ENCODE measurements at regions not wholly inside any gene's neighbourhood (a gene's known extent, or its start where the extent isn't known, plus 50 kb on each side); places are given as distances from the start of the nearest gene placed in this dataset.
"Not testable (repeated sequence)": the region's sequence is repeated elsewhere in the genome, so short reads cannot be mapped to it uniquely, and the experiment has no call there.

- Histone ChIP-seq H3K4me1 (ENCODE audit: insufficient read depth, low read length) (no peaks in the 10 kb centered on the region), H3K4me3 (ENCODE audit: low read depth in 1 of 2, low read length in 2 of 2) (no peak overlapping the region), H3K4me2 (ENCODE audit: insufficient read depth, low read length) (no peak overlapping the region), H3K27me3 (ENCODE audit: insufficient read depth, low read length, poor library complexity) (no peaks in the 10 kb centered on the region), H3K9me3 (ENCODE audit: insufficient read depth, low read length, severe bottlenecking) (no peaks in the 10 kb centered on the region), H3K79me2 (ENCODE audit: insufficient read depth, low read length) (no peaks in the 10 kb centered on the region), H3K36me3 (ENCODE audit: insufficient read depth, low read length) (no peaks in the 10 kb centered on the region), H3K9ac (ENCODE audit: low read depth, low read length) (no peak overlapping the region), H2AFZ (ENCODE audit: low read depth, low read length) (no peak overlapping the region), H4K20me1 (ENCODE audit: insufficient read depth, low read length) (no peaks in the 10 kb centered on the region), H3K27ac (ENCODE audit: low read length) (no peak overlapping the region)
- TF ChIP-seq, protein P1, sequence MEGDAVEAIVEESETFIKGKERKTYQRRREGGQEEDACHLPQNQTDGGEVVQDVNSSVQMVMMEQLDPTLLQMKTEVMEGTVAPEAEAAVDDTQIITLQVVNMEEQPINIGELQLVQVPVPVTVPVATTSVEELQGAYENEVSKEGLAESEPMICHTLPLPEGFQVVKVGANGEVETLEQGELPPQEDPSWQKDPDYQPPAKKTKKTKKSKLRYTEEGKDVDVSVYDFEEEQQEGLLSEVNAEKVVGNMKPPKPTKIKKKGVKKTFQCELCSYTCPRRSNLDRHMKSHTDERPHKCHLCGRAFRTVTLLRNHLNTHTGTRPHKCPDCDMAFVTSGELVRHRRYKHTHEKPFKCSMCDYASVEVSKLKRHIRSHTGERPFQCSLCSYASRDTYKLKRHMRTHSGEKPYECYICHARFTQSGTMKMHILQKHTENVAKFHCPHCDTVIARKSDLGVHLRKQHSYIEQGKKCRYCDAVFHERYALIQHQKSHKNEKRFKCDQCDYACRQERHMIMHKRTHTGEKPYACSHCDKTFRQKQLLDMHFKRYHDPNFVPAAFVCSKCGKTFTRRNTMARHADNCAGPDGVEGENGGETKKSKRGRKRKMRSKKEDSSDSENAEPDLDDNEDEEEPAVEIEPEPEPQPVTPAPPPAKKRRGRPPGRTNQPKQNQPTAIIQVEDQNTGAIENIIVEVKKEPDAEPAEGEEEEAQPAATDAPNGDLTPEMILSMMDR (IDR thresholded peaks at IDR 0.05; ENCODE audit: borderline replicate concordance, extremely low read depth, low read length, poor library complexity, severe bottlenecking) = no peak
- TF ChIP-seq EZH2 (IDR thresholded peaks at IDR 0.05; ENCODE audit: borderline replicate concordance, low read depth, low read length, severe bottlenecking) = no peak
- no peak for DNase-seq
- ATAC-seq (ENCODE audit: insufficient read depth, low read depth) = no peak
These were observed 629.3 kb upstream of the NRP1 start for GRCh38 chr10:33963729-33964128.

DNA sequence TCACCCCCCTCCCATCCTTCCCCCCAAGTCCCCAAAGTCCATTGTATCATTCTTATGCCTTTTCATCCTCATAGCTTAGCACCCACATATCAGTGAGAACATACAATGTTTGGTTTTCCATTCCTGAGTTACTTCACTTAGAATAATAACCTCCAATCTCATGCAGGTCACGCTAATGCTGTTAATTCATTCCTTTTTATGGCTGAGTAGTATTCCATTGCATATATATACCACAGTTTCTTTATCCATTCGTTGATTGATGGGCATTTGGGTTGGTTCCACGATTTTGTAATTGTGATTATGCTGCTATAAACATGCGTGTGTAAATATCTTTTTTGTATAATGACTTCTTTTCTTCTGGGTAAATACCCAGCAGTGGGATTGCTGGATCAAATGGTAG, 621.9 kb upstream of the NRP1 start:
- not testable (repeated sequence) for H3K4me3 ChIP-seq (ENCODE audit: low read depth in 1 of 2, low read length in 2 of 2); ATAC-seq (ENCODE audit: insufficient read depth, low read depth); H3K27ac ChIP-seq (ENCODE audit: low read length); H3K4me1 ChIP-seq (ENCODE audit: insufficient read depth, low read length); DNase-seq; H3K79me2 ChIP-seq (ENCODE audit: insufficient read depth, low read length); H4K20me1 ChIP-seq (ENCODE audit: insufficient read depth, low read length); H2AFZ ChIP-seq (ENCODE audit: low read depth, low read length); H3K4me2 ChIP-seq (ENCODE audit: insufficient read depth, low read length); H3K36me3 ChIP-seq (ENCODE audit: insufficient read depth, low read length); H3K27me3 ChIP-seq (ENCODE audit: insufficient read depth, low read length, poor library complexity); H3K9ac ChIP-seq (ENCODE audit: low read depth, low read length); H3K9me3 ChIP-seq (ENCODE audit: insufficient read depth, low read length, severe bottlenecking)

DNA sequence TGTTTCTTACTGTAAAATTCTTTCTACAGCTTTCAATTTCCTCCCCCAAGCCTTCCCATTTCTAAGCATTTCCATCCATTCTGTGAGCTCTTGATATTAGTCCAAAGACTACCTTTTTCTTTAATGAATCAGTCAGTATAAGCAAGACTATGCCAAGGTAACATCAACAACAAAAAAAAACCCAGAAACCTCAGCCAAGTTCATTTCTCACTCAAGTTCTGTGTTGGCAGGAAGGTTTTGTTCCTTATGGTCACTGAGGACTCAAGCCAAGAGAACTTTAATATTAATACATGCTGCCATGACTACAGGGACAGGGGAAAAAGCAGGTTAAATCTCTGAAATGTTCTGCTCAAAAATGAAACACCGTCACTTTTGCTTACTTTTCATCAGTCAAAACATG, 621.2 kb upstream of the NRP1 start:
- H3K27ac ChIP-seq (ENCODE audit: low read length) = no peak overlapping the region
- ATAC-seq (ENCODE audit: insufficient read depth, low read depth) = no peak
- no peak for TF ChIP-seq EZH2 (IDR thresholded peaks at IDR 0.05; ENCODE audit: borderline replicate concordance, low read depth, low read length, severe bottlenecking)
- TF ChIP-seq, protein P1 (IDR thresholded peaks at IDR 0.05; ENCODE audit: borderline replicate concordance, extremely low read depth, low read length, poor library complexity, severe bottlenecking) = no peak

GRCh38 chr10:33952692-33953360, 618.4 kb upstream of the NRP1 start:
- H3K9me3 ChIP-seq (ENCODE audit: insufficient read depth, low read length, severe bottlenecking) = no peaks in the 10 kb centered on the region
- H4K20me1 ChIP-seq (ENCODE audit: insufficient read depth, low read length) = no peaks in the 10 kb centered on the region
- no peaks in the 10 kb centered on the region for H3K79me2 ChIP-seq (ENCODE audit: insufficient read depth, low read length)
- H3K27ac ChIP-seq (ENCODE audit: low read length) = no peak overlapping the region
- ATAC-seq (ENCODE audit: insufficient read depth, low read depth) (no peak), DNase-seq (no peak)
- no peak overlapping the region for H3K9ac ChIP-seq (ENCODE audit: low read depth, low read length)
- TF ChIP-seq EZH2 (IDR thresholded peaks at IDR 0.05; ENCODE audit: borderline replicate concordance, low read depth, low read length, severe bottlenecking) = no peak
- TF ChIP-seq, protein P1 (IDR thresholded peaks at IDR 0.05; ENCODE audit: borderline replicate concordance, extremely low read depth, low read length, poor library complexity, severe bottlenecking) = no peak
- no peaks in the 10 kb centered on the region for H3K36me3 ChIP-seq (ENCODE audit: insufficient read depth, low read length)
- H3K4me3 ChIP-seq (ENCODE audit: low read depth in 1 of 2, low read length in 2 of 2) = no peak overlapping the region
- H3K4me2 ChIP-seq (ENCODE audit: insufficient read depth, low read length) = no peak overlapping the region
- H2AFZ ChIP-seq (ENCODE audit: low read depth, low read length) = no peak overlapping the region
- H3K27me3 ChIP-seq (ENCODE audit: insufficient read depth, low read length, poor library complexity) = no peaks in the 10 kb centered on the region
- no peaks in the 10 kb centered on the region for H3K4me1 ChIP-seq (ENCODE audit: insufficient read depth, low read length)

More for the DNA sequence above, 621.2 kb upstream of the NRP1 start:
- Histone ChIP-seq H3K4me3 (ENCODE audit: low read depth in 1 of 2, low read length in 2 of 2) (no peak overlapping the region), H3K9ac (ENCODE audit: low read depth, low read length) (no peak overlapping the region), H2AFZ (ENCODE audit: low read depth, low read length) (no peak overlapping the region), H3K4me1 (ENCODE audit: insufficient read depth, low read length) (no peaks in the 10 kb centered on the region), H3K4me2 (ENCODE audit: insufficient read depth, low read length) (no peak overlapping the region), H3K27me3 (ENCODE audit: insufficient read depth, low read length, poor library complexity) (no peaks in the 10 kb centered on the region), H3K79me2 (ENCODE audit: insufficient read depth, low read length) (no peaks in the 10 kb centered on the region), H3K36me3 (ENCODE audit: insufficient read depth, low read length) (no peaks in the 10 kb centered on the region), H3K9me3 (ENCODE audit: insufficient read depth, low read length, severe bottlenecking) (no peaks in the 10 kb centered on the region), H4K20me1 (ENCODE audit: insufficient read depth, low read length) (no peaks in the 10 kb centered on the region)
- no peak for DNase-seq
